AG10803 (cell line): ENCODE measurements at regions not wholly inside any gene's neighbourhood (a gene's known extent, or its start where the extent isn't known, plus 50 kb on each side); places are given as distances from the start of the nearest gene placed in this dataset.

Experiments
- DNase-seq: peaks from one replicate; pipeline ENCODE4 v3.0.0; 2010; ENCODE audit warnings: low read depth
- H3K4me3 ChIP-seq: 2 replicates; pipeline ENCODE4 v1.5.1; 2011; ENCODE audit warnings: mild to moderate bottlenecking, low read length, control low read depth
- TF ChIP-seq, protein P1 (sequence below): conservative IDR thresholded peaks from 2 replicates; pipeline ENCODE4 v1.5.1; 2011; ENCODE audit warnings: mild to moderate bottlenecking, low read length, control low read depth, inconsistent platforms

DNA sequence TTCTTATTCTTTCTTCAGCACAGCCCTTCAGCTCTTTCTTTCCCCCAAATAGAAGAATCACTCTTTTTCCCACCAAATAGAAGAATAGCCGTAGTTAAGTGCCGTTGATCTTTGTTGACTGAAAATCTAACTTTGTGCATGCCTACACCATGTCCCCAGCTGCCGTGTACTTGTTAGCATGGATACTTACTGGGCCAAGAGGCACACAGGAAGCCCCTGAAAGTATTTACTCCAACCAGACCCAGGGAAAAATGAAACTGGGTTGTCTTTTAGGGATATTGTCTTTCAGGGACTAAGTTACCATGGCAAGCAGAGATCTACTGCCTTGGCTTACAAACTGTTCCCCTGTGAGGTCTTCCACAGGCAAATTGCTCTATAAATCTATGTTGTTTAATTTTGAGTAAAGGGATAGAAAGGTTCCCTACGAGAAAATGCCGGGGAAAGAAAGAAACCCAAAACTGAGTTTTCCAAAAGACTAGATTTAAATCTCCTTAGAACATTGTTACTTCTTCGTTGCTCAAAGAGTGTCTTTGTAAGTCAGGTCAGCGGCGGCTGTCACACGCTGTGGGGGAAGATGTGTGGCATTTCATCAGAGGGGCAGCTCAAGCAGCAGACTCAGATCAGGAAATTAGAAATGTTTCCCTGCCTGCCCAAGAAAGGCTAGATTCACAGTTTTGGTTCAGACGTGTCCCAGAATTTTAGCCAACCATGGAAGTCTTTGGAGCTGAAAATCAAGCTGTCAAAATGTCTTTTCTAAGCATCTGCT, 152.7 kb upstream of the PRNP start:
- no peak overlapping the region for H3K4me3 ChIP-seq
- TF ChIP-seq, protein P1, sequence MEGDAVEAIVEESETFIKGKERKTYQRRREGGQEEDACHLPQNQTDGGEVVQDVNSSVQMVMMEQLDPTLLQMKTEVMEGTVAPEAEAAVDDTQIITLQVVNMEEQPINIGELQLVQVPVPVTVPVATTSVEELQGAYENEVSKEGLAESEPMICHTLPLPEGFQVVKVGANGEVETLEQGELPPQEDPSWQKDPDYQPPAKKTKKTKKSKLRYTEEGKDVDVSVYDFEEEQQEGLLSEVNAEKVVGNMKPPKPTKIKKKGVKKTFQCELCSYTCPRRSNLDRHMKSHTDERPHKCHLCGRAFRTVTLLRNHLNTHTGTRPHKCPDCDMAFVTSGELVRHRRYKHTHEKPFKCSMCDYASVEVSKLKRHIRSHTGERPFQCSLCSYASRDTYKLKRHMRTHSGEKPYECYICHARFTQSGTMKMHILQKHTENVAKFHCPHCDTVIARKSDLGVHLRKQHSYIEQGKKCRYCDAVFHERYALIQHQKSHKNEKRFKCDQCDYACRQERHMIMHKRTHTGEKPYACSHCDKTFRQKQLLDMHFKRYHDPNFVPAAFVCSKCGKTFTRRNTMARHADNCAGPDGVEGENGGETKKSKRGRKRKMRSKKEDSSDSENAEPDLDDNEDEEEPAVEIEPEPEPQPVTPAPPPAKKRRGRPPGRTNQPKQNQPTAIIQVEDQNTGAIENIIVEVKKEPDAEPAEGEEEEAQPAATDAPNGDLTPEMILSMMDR: no peak
- DNase-seq: no peak

DNA sequence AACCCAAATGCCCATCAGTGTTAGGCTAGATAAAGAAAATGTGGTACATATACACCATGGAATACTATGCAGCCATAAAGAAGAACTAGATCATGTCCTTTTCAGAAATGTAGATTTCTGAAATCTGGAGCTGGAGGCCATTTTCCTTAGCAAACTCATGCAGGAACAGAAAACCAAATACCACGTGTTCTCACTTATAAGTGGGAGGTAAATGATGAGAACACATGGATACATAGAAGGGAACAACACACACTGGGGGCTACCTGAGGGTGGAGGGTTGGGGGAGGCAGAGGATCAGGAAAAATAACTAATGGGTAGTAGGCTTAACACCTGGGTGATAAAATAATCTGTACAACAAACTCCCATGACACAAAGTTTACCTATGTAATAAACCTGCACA, 153.5 kb upstream of the PRNP start:
- H3K4me3 ChIP-seq: no peak overlapping the region
- no peak for DNase-seq
- TF ChIP-seq, protein P1: no peak

DNA sequence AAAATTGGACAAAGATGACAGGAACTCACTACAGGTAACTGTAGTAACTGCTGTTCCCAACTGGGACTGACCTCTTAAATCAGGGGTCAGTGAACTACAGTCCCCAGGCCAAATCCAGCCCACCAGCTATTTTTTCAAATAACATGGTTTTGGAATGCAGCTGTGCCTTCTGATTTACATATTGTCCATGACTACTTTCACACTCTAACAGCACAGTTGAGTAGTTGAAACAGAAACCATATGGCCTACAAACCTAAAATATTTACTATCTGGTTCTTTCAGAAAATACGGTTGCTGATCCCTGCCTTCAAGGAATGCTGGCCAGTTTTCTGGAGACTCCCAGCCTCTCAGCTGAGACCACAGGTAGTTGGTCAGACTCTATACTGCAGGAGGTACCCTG, 161.5 kb upstream of the PRNP start:
- TF ChIP-seq, protein P1: no peak
- DNase-seq: no peak
- H3K4me3 ChIP-seq: no peak overlapping the region

DNA sequence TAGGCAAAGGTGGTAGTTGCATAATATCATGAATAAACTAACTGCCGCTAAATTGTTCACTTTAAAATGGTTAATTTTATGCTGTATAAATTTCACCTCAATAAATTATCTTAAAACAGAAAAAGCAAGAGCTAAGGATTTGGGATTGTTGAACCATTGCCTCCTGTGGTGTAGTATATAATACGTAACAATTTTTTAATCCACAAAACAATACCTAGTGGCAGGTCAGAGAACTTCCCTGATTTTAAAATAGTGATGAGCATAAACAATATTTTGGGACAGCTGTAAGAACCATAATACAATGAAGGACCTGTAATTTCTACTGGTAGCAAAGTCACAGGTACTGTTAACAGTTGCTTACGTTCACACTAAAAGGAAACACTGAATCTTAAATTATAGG, 161.9 kb upstream of the PRNP start:
- TF ChIP-seq, protein P1: no peak
- H3K4me3 ChIP-seq: no peak overlapping the region
- no peak for DNase-seq

DNA sequence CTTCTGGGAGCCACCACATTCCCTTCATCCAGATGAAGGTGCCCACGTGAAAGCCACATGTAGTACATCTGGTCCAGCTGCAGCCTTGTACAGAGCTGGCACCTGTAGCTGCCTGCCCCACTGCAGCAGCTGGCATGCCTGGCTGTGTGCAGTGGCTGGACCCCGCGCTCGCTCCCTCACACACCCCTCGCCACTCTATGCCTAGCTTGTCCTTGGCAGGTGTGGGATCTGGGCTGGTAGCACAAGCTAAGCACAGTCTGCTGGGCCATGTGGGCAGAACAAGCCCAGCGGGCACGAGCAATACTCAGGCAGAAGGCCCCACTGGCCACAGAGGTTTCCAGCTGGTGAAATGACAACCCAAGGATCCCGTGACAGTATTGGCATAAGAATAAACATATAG, 163.9 kb upstream of the PRNP start:
- DNase-seq: no peak
- H3K4me3 ChIP-seq: no peak overlapping the region
- TF ChIP-seq, protein P1: no peak

DNA sequence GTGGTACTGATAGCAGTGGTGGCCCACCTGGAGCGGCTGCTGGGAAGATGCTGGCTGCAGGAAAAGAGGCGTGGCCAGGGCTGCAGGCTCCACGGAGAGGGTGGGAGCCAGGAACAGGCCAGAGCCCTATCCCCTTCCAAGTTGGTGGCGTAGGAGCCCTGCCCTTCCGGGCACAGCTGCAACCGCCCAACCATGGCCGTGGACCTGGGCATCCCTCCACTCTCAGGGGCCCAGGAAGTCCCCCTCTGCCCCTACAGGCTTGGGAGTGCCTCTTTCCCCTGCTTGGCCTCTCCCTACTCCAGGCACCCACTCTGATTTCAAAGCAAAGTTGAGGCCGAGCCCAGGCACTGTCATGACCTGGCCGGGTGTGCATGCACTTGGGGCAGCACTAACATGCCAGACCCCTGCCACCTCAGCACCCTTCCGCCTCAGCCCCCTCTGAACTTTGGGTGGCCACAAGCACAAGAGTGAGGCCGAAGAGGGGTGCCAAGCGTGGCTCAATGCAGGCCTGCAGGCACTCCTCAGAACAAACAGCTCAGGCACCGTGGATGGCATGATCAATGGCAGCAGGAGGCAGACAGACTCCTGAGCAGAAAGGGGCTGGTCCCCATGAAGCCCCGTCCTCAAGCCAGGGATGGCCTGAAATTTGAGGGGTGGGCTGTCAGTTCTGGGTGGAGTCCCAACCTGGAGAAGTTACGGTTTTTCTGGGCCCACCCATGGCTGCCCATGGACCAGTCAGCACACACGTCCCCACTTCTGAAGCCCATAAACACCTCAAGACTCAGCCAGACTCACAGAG, 164.9 kb upstream of the PRNP start:
- H3K4me3 ChIP-seq: no peak overlapping the region
- DNase-seq: no peak
- TF ChIP-seq, protein P1: no peak

DNA sequence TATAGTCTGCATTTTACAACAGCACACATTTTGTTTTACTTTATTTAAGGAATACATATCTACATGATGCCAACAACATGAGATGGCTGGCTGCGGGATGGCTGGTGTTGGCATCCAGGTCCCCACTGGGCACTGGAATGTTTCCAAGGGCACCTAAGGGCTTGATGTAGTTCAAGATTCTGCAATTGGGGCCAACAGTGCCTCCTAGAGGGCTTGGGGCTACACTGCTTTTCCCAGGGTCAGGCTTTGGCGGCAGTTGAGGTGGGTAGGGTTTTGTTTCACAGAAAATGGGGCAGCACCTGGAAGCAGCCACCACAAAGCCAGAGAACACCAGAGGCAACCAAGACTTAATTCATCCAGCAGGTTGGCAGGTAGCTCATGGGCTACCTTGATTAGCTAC, 166.7 kb upstream of the PRNP start:
- TF ChIP-seq, protein P1: peak; percentile 19
- no peak overlapping the region for H3K4me3 ChIP-seq
- no peak for DNase-seq
